T-helper 2 cell treated with Interferon-gamma antibody and Interleukin-4, amounts not matched to agents 100 ng/mL and 5 ng/mL, for 36 hours (primary cell): ENCODE measurements at regions not wholly inside any gene's neighbourhood (a gene's known extent, or its start where the extent isn't known, plus 50 kb on each side); places are given as distances from the start of the nearest gene placed in this dataset.
"Not testable (repeated sequence)": the region's sequence is repeated elsewhere in the genome, so short reads cannot be mapped to it uniquely, and the experiment has no call there.

Source experiments
- intact Hi-C: fragments of 100-400 bp; cut with micrococcal nuclease; formaldehyde crosslinking; loops from one replicate; pipeline ENCODE4 v1.15.1; 2023

DNA sequence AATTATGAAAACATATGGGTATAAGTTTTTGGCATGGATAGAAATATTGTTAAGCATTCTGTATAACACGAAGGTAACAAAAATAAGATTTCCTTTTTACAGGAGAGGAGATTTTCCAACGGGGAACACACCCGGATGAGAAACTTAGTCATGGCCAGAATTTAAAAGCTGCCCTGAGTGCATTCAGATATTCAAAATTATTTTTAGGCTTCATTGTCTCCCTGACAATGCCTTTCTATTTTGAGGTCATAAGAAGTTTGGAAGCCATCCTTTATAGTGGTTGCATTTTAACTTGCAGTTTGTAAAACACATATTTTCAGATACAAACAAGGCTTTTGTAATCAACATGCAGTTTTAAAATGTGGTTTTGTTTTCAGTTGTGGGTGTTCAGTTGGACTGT lies 357.5 kb upstream of the FAM47C start:
- intact Hi-C loops, result no loop called here

DNA sequence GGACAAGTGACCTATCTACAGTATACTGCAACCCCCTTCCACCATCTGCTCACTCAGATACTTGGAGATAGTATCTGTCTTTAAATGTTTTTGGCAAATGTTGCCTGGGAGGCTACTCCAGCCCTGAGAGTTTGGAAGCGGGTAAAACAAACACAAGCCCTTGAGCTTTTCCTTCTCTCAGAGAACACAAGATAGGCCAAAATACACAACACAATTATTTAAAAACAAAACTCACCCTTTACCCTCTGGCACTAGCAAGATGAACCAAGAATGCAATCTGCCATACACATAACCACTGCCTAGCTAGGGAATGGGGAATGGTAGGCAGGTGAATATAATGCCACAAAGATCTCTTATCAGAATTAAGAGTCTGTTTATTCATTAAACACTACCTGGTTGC lies 324.7 kb upstream of the FAM47C start:
- intact Hi-C loops, result no loop called here

DNA sequence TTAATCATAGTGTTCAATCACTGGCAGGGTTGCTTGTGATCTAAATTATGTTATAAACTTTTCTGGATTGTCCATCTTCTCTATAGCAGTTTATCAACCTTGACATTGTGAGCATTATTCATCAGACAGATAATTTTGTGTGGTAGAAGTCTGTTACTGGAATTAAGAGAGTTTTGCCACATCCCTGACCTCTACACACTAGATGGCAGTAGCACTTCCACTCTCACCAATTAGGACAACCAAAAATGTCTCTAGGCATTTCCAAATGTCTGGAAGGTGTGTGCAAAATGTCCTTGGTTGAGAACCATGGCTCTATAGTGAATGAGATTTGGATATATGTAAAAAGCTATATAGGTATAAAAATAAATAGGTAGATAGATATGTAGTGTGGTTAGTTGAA lies 324.1 kb upstream of the FAM47C start:
- intact Hi-C loops, result no loop called here

DNA sequence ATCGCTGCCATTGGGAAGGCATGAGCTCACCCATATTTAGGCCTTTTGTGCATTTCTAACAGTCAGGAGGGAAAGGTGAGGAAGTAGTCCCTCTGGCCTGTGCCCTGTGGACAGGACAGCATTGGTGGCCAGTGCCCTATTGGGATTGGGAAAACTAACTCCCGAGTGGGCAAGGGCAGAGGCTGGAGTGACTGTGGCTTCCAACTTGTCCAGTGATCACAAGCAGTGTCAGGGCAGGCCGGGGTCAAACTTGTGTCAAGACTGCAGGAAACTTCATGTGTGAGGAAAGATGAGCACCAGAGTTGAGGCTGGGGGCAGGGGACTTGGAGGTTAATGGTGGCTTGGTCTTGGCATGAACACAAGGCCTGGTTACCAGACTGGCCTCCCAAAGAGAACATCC lies 286.2 kb upstream of the FAM47C start:
- intact Hi-C loops, result no loop called here

DNA sequence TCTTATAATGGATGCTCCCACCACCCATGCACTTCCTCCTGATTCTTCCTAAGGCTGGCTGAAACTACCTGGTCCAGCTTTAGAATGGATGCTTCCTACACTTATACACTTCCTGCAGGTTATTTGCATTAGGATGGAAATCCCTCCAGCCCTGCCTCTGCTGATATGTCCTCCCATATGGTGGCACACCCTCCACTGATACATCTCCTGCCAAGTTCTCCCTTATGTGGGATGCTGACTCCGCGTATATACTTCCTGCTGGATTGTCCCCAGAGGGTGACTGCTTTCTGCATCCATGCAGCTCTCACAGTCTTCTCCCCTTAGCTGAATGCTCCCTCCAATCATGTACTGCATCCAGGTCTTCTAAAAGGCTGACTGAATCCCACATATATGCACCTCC lies 254.6 kb upstream of the FAM47C start:
- intact Hi-C loops, result no loop called here

DNA sequence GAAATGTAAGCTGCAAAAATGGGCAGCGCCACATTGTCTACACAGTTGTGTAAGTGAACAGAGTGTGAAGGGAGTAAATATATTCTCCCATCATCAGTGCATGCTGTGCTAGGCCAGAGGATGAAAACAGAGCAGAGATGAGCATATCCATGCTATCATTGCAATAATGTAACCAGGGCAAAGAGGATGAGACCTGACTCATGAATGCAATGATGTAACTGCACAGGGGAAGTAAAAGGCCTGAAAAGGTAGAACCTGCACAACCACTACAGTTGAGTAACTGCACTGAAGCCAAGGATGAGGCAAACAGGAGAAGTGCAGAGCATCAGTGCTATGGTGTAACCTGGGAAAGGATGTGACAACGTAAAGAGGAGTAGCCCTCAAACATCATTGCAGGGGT lies 220.4 kb upstream of the FAM47C start:
- intact Hi-C loops, result no loop called here

DNA sequence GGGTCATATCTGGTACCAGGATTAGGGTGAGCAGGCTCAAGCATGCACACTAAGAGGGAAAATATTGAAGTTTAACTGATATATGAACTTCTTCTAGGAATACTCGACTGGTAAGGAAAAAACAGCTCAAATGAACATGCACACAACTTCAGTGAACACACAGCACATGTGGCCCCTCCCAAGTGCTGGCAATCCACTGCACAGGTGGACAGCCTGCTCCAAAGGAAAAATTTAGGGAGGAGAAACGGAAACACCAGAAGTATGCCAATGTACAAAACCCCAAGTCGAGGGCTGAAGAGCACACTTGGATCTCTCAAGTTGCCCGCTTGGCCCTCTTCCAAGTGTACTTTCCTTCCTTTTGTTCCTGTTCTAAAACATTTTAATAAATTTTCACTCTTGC lies 205.0 kb upstream of the FAM47C start:
- intact Hi-C loops, result no loop called here

DNA sequence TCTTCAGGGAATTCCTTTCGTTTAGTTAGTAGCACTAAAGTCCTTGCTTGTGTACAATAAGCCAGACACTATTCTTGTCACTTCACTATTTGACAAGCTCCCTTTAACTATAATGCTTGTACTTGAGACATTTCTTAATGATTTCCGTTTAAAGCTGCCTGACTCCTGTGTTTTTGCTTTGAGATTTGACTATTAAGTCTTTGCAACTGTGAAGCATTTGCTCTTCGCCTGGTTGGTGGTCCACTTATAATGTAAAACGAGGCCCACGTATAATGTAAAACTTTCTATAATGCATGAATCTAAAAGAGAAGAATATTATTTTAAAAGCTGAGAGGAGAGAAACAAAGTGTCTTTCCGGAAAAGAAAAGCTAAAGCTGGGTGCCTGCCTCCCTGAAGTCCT lies 204.1 kb upstream of the FAM47C start:
- intact Hi-C loops, result no loop called here

DNA sequence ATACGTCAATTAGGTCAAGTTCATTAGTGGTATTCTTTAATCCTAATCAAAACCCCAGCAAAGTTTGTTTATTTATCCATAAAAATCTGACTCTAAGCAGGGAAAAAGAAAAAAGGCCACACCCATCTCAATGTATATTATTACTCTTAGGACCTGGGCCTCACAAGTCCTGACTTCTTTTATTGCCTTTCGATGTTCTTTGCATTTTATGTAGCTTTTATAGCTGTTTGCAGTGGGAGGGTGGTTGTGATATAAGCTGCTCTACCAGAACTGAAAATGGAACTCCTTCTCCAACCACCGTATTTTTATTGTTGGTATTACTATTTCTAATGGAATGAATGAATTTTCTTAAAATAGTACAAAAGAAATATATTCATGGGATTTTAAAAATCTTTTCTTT lies 163.3 kb upstream of the FAM47C start:
- intact Hi-C loops, result no loop called here

DNA sequence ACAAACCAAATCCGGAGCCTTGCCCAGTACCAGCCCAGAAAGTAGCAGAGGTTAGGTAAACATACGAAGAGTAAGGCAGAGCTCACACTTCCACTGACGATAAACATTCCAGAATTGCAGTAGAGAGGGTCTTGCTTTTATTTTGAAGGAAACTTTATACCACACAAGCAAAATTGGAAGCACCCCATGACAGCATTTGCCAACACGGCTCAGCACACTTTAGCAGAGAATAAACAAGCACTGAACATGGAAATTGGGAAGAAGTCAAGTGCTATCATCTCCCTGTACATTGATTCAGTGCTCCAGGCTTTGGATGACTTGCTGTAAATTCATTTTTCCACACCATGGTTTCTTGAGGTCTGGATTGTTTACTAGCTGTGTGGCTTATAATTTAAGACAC lies 160.7 kb upstream of the FAM47C start:
- intact Hi-C loops, result no loop called here

DNA sequence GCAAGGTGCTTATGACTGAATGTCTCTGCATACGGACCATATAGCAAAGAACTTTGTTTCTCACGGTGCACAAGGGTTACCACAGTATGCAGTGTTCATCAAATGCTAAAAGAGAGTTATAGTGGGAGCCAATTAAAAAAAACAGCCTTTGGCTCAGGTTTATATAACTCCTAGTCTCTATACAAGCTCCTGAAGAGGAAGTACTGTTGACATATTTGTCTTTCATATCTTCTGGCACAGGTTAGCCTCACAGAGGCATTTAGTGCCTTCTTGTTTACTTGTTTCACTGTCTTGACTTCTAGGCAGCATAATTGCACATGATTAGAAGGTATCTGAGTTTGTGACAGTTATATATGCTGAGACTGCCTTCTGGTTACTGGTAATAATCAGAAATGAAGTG lies 158.8 kb upstream of the FAM47C start:
- intact Hi-C loops, result no loop called here

DNA sequence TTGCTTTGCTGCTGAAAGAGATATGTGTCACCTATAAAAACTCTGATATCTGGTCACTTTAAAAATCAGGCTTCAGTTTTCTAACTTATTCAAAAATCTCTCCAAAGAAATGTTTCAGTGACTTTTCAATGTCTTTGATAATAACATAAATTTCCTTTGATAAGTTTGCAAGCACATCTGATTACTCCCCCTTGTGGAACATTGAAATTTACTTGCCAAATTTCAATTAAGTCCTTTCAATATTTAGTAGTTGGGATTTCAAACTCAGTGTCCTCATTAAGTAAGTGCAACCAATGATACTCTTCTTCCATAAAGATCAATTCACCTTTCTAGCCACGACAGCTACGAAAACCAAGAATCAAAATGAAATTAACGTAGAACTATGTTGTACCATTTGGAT lies 151.3 kb upstream of the FAM47C start:
- intact Hi-C loops, result no loop called here

DNA sequence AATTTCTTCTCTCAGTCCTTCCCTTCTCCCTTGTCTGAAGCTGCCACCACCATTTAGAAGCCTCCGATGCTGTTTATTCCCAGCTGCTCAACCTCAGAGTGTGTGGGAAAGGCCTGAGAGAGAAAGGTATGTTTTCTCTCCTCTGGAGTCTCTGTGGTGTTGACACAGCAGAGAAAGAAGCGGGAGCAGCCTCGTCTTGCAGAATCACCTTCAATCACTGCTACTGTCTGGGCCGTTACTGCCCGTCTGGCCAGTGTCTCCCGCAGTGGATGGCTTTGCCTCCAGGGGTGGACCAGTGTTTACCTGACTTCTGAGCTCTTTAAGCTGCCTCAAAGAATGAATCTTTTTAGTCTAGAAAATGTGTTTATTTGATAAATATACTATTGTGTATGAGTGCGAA lies 148.9 kb upstream of the FAM47C start:
- intact Hi-C loops, result no loop called here

DNA sequence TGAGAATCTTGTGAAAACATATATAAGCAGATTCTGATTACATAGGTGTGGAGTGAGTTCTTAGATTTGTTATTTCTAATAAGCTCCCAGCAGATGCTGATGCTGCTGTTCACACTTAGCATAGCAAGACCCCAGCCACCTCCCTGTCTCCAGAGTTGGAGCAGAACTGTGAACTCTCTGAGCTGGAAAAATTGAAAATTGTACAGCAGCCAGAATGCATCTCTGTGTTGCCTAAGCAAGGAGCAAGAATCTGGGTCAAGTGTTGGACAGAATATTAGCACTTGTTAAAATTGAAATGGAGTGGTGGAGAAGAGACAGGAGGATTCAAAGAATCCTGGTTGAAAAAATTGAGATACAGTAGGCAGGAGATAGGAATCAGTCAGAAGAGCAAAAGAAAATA lies 146.6 kb upstream of the FAM47C start:
- intact Hi-C loops, result no loop called here

DNA sequence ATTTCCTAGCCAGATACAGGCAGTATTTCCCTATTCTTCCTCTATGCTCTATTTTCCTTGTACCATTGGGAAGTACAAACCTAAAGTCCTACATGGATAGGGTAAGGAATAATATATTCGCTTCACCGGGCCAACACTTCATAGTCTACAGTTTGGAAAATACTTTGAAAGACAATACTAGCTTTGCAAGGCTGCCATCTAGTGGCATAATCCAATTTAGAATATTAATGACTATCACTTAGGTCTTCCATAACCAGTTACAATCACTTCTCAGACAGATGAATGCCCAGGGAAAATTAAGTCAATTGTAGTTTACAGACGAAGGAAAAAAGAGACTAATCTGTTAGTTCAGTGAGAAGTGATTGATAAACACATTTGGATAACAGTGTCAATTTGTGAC lies 141.0 kb upstream of the FAM47C start:
- intact Hi-C loops, result loop anchor here (2.0 kb wide), 1 partner anchor 976 kb away; no protein-coding TSS in a partner anchor

DNA sequence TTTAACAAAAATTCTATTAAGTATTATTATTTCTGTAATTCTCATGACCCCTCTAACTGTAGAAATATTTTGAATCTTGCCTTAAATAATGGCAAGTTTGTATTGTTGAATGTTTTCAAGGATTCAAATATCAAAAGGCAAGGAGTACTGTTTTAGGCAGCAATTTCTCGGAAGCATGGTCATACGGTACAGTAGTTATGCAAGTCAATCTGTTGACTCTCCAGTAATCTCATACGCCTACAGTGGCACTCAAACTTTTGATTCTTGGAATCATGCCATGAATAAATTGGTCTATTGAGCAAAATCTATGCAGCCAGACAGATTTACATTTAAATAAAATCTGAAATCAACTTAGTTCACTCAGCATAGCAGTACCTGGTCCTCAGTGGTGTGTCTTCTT lies 139.6 kb upstream of the FAM47C start:
- intact Hi-C loops, result no loop called here

DNA sequence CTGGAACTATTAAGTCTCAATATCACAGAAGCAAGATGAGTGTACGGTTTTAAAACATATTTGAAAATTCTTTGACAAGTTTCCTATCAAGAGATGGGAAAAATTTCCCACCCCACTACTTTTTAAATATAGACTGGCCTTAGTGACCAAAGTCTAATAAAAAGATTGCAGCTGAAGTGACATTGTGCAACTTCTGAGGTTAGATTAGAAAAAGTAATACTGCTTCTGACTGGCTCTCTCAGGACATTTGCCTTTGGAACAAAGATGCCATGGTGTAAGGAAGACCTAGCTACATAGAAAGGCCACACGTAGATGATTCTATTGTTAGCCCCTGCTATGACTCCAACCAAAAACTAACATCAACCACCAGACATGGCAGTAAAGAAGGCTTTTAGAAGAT lies 138.7 kb upstream of the FAM47C start:
- intact Hi-C loops, result no loop called here

DNA sequence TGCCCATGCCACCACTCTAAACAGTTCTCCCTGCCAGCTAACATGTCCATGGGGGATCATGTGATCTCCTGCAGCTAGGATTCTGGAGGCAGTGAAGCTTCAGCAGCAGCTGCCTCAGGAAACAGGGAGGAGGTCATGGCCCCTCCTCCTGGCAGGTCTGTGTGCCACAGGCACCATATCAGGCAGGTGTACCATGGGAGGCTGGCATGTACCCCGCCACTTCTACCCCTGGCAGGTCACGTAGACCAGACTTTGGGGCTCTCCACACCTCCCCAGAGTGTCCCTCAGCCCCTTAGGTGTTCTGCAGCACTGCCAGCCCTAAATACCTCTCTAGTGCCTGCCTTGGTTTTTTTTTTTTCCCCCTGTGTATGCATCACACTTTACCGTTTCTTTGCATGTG lies 110.5 kb upstream of the FAM47C start:
- intact Hi-C loops, result no loop called here

DNA sequence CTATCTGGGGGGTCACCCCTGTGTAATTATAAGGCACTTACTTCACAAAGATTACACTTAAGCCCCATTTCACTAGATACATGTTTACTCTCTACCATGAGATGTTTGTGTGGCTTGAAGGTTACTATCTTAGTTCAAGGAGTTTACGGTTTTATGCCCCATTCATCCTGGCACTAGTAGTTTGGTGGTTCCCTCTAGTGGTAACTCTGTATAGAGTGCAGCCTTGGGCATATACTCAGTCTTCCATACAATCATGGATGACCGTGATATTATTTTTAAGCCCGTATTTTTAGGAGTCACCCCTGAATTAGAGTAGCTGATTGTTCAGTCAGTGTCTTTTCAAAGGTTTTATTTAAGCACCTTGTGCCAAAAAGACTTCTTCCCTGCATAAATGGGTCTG lies 109.9 kb upstream of the FAM47C start:
- intact Hi-C loops, result no loop called here

DNA sequence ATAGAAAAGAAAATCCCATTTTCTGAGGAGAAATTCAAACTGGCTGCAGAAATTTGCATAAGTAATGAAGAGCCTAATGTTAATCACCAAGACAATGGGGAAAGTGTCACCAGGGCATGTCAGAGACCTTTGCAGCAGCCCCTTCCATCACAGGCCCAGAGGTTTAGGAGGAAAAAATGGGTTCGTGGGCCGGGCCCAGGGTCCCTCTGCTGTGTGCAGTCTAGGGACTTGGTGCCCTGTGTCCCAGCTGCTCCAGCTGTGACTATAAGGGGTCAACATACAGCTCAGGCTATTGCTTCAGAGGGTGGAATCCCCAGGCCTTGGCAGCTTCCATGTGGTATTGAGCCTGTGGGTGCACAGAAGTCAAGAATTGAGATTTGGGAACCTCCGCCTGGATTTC lies 103.6 kb upstream of the FAM47C start:
- intact Hi-C loops, result not testable (repeated sequence)

DNA sequence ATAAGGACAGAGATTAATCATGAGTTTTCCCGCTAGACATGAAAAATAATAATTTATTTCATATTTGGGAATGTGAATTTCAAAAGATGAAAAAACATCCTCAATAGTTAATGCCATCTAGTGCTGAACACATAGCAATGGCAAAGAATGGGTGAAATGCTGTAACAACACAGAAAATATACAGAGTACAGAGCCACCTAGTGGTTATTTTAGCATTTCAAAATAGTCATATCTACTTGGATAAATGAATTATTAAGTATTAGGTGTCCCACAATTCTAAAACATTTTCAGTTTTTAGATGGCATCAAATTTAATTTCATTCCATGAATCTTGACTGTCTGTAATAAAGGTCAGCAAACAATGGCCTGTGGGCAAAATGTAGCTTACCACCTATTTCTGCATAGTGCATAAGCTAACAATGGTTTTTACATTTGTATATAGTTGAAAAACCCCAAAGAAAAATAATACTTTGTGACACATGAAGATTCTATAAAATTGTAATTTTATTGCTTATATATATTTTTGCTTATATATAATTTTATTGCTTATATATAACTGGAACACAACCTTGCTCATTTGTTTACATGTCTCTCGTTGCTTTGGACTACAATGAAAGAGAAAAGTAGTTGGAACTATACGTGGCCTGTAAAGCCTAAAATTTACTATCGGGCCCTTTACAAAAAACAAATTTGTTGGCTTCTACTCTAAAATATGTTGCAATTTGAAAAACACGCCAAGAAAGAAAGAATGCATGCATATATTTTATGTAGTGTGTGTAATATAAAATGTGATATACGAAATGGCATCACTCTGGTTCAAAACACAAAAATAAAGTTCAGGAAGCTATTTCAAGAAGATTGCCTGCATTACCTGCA lies 99.1 kb upstream of the FAM47C start:
- intact Hi-C loops, result no loop called here

DNA sequence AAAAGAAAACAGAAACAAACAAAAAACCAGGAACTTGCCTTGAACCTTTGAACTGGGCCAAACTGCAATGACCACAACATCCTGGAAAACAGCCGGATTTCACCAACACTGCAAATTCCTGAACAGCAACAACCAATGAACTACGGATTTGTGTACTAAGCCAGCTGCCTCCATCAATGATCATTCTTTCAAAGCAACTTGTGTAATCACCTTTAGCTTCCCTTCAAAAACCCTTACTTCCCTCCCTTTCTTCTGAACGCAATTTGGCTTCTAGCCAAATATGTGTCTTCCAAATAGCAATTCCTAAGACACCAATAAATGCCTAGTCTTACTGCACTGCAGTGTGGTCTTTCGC lies 98.5 kb upstream of the FAM47C start:
- intact Hi-C loops, result no loop called here

DNA sequence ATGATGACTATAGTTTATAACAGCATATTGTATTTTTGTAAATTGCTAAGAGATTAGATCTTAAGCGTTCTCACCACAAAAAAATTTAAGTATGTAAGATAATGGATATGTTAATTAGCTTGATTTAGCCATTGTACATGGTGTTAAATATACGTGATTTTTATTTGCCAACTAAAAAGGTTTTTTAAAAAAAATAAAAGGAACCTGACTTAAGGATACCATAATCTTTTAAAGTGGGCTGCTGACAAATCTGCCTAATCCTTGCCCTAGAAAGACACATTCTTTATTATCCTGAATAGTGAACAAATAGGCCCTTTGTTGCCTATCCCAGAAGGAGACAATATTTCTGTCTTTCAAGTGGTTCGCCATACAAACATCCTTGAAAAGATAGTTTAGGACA lies 94.6 kb upstream of the FAM47C start:
- intact Hi-C loops, result no loop called here

DNA sequence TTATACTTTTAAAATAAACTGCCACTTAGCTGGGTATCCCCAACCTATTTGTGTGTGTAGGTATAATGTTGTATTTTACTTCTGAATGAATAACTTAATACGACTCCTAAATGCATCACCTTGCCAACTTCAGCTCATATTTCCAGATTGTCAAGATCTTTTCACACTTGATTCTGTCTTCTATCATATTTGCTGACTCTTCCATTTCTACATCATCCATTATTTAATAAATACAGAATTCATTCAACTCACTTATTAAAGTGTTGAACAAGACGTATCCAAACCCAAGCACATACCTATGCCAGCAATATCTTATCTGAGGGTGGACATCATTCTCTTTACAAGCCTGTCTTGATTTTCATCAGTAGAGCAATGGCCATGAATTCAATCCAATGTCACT lies 91.2 kb upstream of the FAM47C start:
- intact Hi-C loops, result no loop called here
